Stomach (tissue), 8 donors: ENCODE measurements at regions not wholly inside any gene's neighbourhood (a gene's known extent, or its start where the extent isn't known, plus 50 kb on each side); places are given as distances from the start of the nearest gene placed in this dataset.

ENCODE experiments used
- DNase-seq, 2 donors: peaks; one replicate each; pipeline versions ENCODE4 v3.0.0 to v3.0.0-alpha.2; 2013 to 2019
- H3K27ac ChIP-seq, 5 donors: fragments of 200-600 bp in 4 of 5; sonication (generic) in 4 of 5; one replicate each; pipeline ENCODE4 v1.5.1; 2013 to 2019; ENCODE audit warnings: mild to moderate bottlenecking in 1 of 5, moderate library complexity in 1 of 5
- H3K27me3 ChIP-seq, 3 donors: fragments of 200-600 bp; sonication (generic); one replicate each; pipeline ENCODE4 v1.5.1; 2017 to 2019; ENCODE audit warnings: mixed run types in 1 of 3
- H3K36me3 ChIP-seq, 4 donors: fragments of 200-600 bp; sonication (generic); 1 replicate in 3 of 4; 2 replicates in 1 of 4; pipeline ENCODE4 v1.5.1; 2016 to 2019
- H3K4me1 ChIP-seq, 4 donors: fragments of 200-600 bp; sonication (generic); one replicate each; pipeline ENCODE4 v1.5.1; 2016 to 2019
- H3K4me3 ChIP-seq, 4 donors: fragments of 200-600 bp; sonication (generic) in 3 of 4; one replicate each; pipeline ENCODE4 v1.5.1; 2016 to 2019; ENCODE audit warnings: mild to moderate bottlenecking in 1 of 4
- H3K9me3 ChIP-seq, 4 donors: fragments of 200-600 bp; sonication (generic); one replicate each; pipeline ENCODE4 v1.5.1; 2016 to 2019
- CTCF ChIP-seq, 7 experiments: fragments of 450-650 bp in 4 of 7; fragments of 200-600 bp in 3 of 7; sonication (generic) in 3 of 7; IDR thresholded peaks; one replicate each; pipeline ENCODE4 v1.5.1; 2016 to 2019; ENCODE audit warnings: antibody characterized with exemption in 7 of 7, control low read depth in 2 of 7, mild to moderate bottlenecking in 1 of 7
- EP300 ChIP-seq: sonication (generic); formaldehyde crosslinking; IDR thresholded peaks from one replicate; pipeline ENCODE4 v1.6.1; 2017; ENCODE audit warnings: antibody characterized with exemption
- POLR2A ChIP-seq, 4 donors: fragments of 450-650 bp; IDR thresholded peaks; one replicate each; pipeline ENCODE4 v1.6.1; 2016; ENCODE audit warnings: antibody characterized with exemption in 4 of 4, control low read depth in 2 of 4, mild to moderate bottlenecking in 1 of 4, moderate library complexity in 1 of 4
- POLR2AphosphoS5 ChIP-seq, 3 donors: sonication (generic); formaldehyde crosslinking; IDR thresholded peaks; one replicate each; pipeline ENCODE4 v1.6.1; 2016; ENCODE audit warnings: antibody characterized with exemption in 3 of 3
- WGBS, 5 donors: extraction: QIAGEN DNeasy Blood & Tissue Kit in 3 of 5; methylation state at CpG; one replicate each; pipeline versions ENCODE4 v1.1.5 to v1.1.7; 2013 to 2018; 5-methylcytosine and 5-hydroxymethylcytosine counted together
- intact Hi-C: fragments of 100-400 bp; cut with DNase I; formaldehyde crosslinking; loops from one replicate; pipeline ENCODE4 v1.15.1; 2023; ENCODE audit warnings: low total_unique reads
- donor health status: healthy with polysubstance abuse.
- donor health status: Bipolar disorder and iron deficiency.
- donor health status: healthy.

DNA sequence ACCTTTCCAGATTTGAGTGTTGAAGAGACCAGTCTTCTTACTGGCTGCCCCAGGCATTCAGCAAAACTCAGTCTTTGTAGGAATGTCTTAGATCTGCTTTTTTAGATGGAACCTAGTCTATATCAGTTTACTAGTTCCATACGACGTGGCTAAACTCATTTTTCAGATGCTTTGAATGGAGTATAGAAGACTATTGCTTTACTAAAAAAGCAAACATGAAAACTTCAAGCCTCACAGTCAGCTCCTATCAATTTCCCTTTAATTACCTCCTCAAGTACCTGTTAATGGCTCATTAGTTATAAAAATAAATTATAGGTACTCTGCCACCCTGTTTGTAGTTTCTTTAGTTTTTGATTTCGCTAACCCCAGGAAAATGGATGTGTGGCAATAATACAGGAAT lies 63.0 kb upstream of the STOX2 start:
- Histone ChIP-seq H3K27ac (peak overlapping the region in 1 of 5 donors; percentile 68), H3K9me3 (no peaks in the 10 kb centered on the region), H3K4me3 (no peak overlapping the region), H3K4me1 (peaks cover 0 to 12% (median 0%) of the 10 kb centered on the region in 4 donors), H3K27me3 (peaks cover 0 to 3% (median 0%) of the 10 kb centered on the region in 3 donors), H3K36me3 (no peaks in the 10 kb centered on the region)
- TF ChIP-seq CTCF (IDR thresholded peaks at IDR 0.05), result no peak
- TF ChIP-seq EP300, result no peak
- TF ChIP-seq POLR2AphosphoS5 (IDR thresholded peaks at IDR 0.05), result no peak
- TF ChIP-seq POLR2A (IDR thresholded peaks at IDR 0.05), result no peak
- DNase-seq, result no peak
- intact Hi-C loops, result no loop called here
- WGBS, 5 donors, result 85 to 89% (median 87%) methylated on average over 3 of the region's 3 CpGs

GRCh38 chr4:183843248-183843671 lies 61.8 kb upstream of the STOX2 start:
- Histone ChIP-seq H3K4me1 (peaks cover 0 to 12% (median 0%) of the 10 kb centered on the region in 4 donors), H3K4me3 (no peak overlapping the region), H3K9me3 (no peaks in the 10 kb centered on the region), H3K27ac (peak overlapping the region in 1 of 5 donors; percentile 68), H3K36me3 (no peaks in the 10 kb centered on the region), H3K27me3 (peaks cover 0 to 3% (median 0%) of the 10 kb centered on the region in 3 donors)
- peak in 1 of 2 donors; percentile 68 for DNase-seq
- intact Hi-C loops, result no loop called here
- TF ChIP-seq EP300, result peak; percentile 91
- no peak for TF ChIP-seq POLR2A (IDR thresholded peaks at IDR 0.05)
- peak; percentile 33 to 94 (median 55) for TF ChIP-seq POLR2AphosphoS5 (IDR thresholded peaks at IDR 0.05)
- TF ChIP-seq CTCF (IDR thresholded peaks at IDR 0.05), result no peak
- 58 to 83% (median 77%) methylated on average over 7 of the region's 7 CpGs for WGBS, 5 donors

- Histone ChIP-seq H3K4me1 (peaks cover 0 to 18% (median 6%) of the 10 kb centered on the region in 4 donors), H3K36me3 (no peaks in the 10 kb centered on the region), H3K9me3 (no peaks in the 10 kb centered on the region), H3K27ac (no peak overlapping the region), H3K4me3 (no peak overlapping the region), H3K27me3 (no peaks in the 10 kb centered on the region)
- DNase-seq, result no peak
- no peak for TF ChIP-seq POLR2A (IDR thresholded peaks at IDR 0.05)
- no peak for TF ChIP-seq POLR2AphosphoS5 (IDR thresholded peaks at IDR 0.05)
- no peak for TF ChIP-seq EP300
- TF ChIP-seq CTCF (IDR thresholded peaks at IDR 0.05), result no peak
- intact Hi-C loops, result no loop called here
Measured at GRCh38 chr4:183846951-183847350, 58.2 kb upstream of the STOX2 start.

- Histone ChIP-seq H3K27ac (peak overlapping the region in 1 of 5 donors; percentile 34), H3K4me3 (no peak overlapping the region), H3K9me3 (no peaks in the 10 kb centered on the region), H3K36me3 (no peaks in the 10 kb centered on the region), H3K27me3 (no peaks in the 10 kb centered on the region), H3K4me1 (peaks cover 0 to 16% (median 9%) of the 10 kb centered on the region in 4 donors)
- TF ChIP-seq CTCF (IDR thresholded peaks at IDR 0.05) (no peak), POLR2A (IDR thresholded peaks at IDR 0.05) (no peak), EP300 (no peak), POLR2AphosphoS5 (IDR thresholded peaks at IDR 0.05) (no peak)
- DNase-seq, result peak in 1 of 2 donors; percentile 61
- intact Hi-C loops, result no loop called here
- WGBS, 5 donors, result 17 to 35% (median 32%) methylated on average over 3 of the region's 3 CpGs
Measured at GRCh38 chr4:183848805-183849204, 56.3 kb upstream of the STOX2 start.
